Hematopoietic multipotent progenitor cell treated with erythropoietin and hydrocortisone succinate and interleukin-3 and kit ligand, for 4 days (in vitro differentiated cells): ENCODE measurements at regions not wholly inside any gene's neighbourhood (a gene's known extent, or its start where the extent isn't known, plus 50 kb on each side); places are given as distances from the start of the nearest gene placed in this dataset.
A peak's percentile ranks its signal among the peaks of the same experiment; 100 is the strongest.

Experiments
- DNase-seq: peaks from one replicate; pipeline ENCODE4 v3.0.0-alpha.2; 2015

- peak; percentile 59 for DNase-seq
Measured at GRCh38 chr3:99499235-99500158, 138.9 kb upstream of the COL8A1 start.

GRCh38 chr3:99498550-99499234 is 139.7 kb upstream of the COL8A1 start:
- DNase-seq: no peak

GRCh38 chr3:99487894-99488293 is 150.5 kb upstream of the COL8A1 start:
- no peak for DNase-seq

GRCh38 chr3:99485286-99485685 is 153.1 kb upstream of the COL8A1 start:
- DNase-seq: peak; percentile 6

GRCh38 chr3:99484871-99485270 is 153.5 kb upstream of the COL8A1 start:
- DNase-seq: peak; percentile 4

GRCh38 chr3:99483841-99484240 is 154.6 kb upstream of the COL8A1 start:
- no peak for DNase-seq

GRCh38 chr3:99482191-99482590 is 156.2 kb upstream of the COL8A1 start:
- DNase-seq: no peak

GRCh38 chr3:99481561-99481960 is 156.8 kb upstream of the COL8A1 start:
- DNase-seq: no peak

GRCh38 chr3:99479768-99480167 is 158.6 kb upstream of the COL8A1 start:
- DNase-seq: no peak

- DNase-seq: no peak
Measured at GRCh38 chr3:99477650-99478049, 160.7 kb upstream of the COL8A1 start.

- no peak for DNase-seq
Measured at GRCh38 chr3:99475229-99475628, 163.2 kb upstream of the COL8A1 start.

GRCh38 chr3:99474776-99475175 is 163.6 kb upstream of the COL8A1 start:
- no peak for DNase-seq

- DNase-seq: no peak
Measured at GRCh38 chr3:99473321-99473751, 165.1 kb upstream of the COL8A1 start.

- DNase-seq: no peak
Measured at GRCh38 chr3:99472385-99472784, 166.0 kb upstream of the COL8A1 start.

- DNase-seq: no peak
Measured at GRCh38 chr3:99471353-99472323, 166.8 kb upstream of the COL8A1 start.

- no peak for DNase-seq
Measured at GRCh38 chr3:99470841-99471240, 167.6 kb upstream of the COL8A1 start.

- no peak for DNase-seq
Measured at GRCh38 chr3:99468918-99469317, 169.5 kb upstream of the COL8A1 start.

GRCh38 chr3:99467420-99467819 is 171.0 kb upstream of the COL8A1 start:
- no peak for DNase-seq

GRCh38 chr3:99466331-99466730 is 172.1 kb upstream of the COL8A1 start:
- no peak for DNase-seq

- no peak for DNase-seq
Measured at GRCh38 chr3:99458013-99458412, 180.4 kb upstream of the COL8A1 start.

GRCh38 chr3:99442599-99442998 is 195.8 kb upstream of the COL8A1 start:
- DNase-seq: no peak

GRCh38 chr3:99439892-99440291 is 198.5 kb upstream of the COL8A1 start:
- no peak for DNase-seq

GRCh38 chr3:99434190-99434589 is 204.2 kb upstream of the COL8A1 start:
- DNase-seq: no peak
